ENCODE measurements at regions not wholly inside any gene's neighbourhood (a gene's known extent, or its start where the extent isn't known, plus 50 kb on each side); places are given as distances from the start of the nearest gene placed in this dataset.

DNA sequence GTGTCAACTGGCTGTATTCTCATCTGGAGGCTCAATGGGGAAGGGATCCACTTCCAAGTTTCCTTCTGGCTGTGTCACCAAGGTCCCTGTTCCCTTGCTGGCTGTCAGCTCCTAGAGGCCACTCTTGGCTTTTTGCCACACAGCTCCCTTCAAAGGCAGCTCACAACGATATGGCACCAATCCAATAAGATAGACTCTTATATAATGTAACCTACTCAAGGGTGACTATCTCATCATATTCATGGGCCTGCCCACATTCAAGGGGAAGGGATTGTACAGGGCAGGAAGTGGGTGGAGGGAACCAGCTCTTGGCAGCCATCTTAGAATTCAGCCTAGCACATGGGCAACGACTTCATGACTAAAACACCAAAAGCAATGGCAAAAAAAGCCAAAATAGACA lies 98.7 kb upstream of the PLXNC1 start:
- peaks cover 1% of the 10 kb centered on the region for H3K4me1 Mint-ChIP-seq (ENCODE audit: low read depth)
- TF ChIP-seq, protein P1, sequence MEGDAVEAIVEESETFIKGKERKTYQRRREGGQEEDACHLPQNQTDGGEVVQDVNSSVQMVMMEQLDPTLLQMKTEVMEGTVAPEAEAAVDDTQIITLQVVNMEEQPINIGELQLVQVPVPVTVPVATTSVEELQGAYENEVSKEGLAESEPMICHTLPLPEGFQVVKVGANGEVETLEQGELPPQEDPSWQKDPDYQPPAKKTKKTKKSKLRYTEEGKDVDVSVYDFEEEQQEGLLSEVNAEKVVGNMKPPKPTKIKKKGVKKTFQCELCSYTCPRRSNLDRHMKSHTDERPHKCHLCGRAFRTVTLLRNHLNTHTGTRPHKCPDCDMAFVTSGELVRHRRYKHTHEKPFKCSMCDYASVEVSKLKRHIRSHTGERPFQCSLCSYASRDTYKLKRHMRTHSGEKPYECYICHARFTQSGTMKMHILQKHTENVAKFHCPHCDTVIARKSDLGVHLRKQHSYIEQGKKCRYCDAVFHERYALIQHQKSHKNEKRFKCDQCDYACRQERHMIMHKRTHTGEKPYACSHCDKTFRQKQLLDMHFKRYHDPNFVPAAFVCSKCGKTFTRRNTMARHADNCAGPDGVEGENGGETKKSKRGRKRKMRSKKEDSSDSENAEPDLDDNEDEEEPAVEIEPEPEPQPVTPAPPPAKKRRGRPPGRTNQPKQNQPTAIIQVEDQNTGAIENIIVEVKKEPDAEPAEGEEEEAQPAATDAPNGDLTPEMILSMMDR (IDR thresholded peaks at IDR 0.05; ENCODE audit: unreplicated experiment) = no peak
- H3K9me3 Mint-ChIP-seq (ENCODE audit: low read depth) = peaks cover 4% of the 10 kb centered on the region
- no peak overlapping the region for H3K4me3 Mint-ChIP-seq (ENCODE audit: low read depth)
- no peaks in the 10 kb centered on the region for H3K36me3 Mint-ChIP-seq (ENCODE audit: insufficient read depth)
- DNase-seq (ENCODE audit: low spot score, unreplicated experiment) = no peak
- peaks cover 11% of the 10 kb centered on the region for H3K27me3 Mint-ChIP-seq
- no peak overlapping the region for H3K27ac Mint-ChIP-seq

DNA sequence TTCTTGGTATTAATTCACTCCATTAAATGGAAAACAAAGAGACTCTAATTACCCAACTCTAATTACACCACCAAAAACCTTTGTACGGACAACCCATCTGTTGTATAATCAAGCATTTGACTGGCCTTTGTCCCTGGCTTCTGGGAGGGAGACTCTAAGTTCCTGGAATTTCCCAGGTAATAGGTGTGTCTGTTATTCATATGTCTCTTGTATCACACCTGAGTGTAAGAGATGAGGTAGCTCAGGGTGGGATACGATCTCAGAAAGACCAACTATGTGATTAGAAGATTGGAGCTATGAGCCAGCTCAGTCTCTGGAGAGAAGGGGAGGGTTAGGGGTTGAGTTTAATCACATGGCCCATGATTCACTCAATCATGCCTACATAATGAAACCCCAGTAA lies 94.7 kb upstream of the PLXNC1 start:
- peaks cover 1% of the 10 kb centered on the region for H3K4me1 Mint-ChIP-seq (ENCODE audit: low read depth)
- TF ChIP-seq, protein P1 (IDR thresholded peaks at IDR 0.05; ENCODE audit: unreplicated experiment) = no peak
- peaks cover 4% of the 10 kb centered on the region for H3K9me3 Mint-ChIP-seq (ENCODE audit: low read depth)
- no peak overlapping the region for H3K27ac Mint-ChIP-seq
- peaks cover 4% of the 10 kb centered on the region for H3K27me3 Mint-ChIP-seq
- no peak overlapping the region for H3K4me3 Mint-ChIP-seq (ENCODE audit: low read depth)
- DNase-seq (ENCODE audit: low spot score, unreplicated experiment) = no peak
- H3K36me3 Mint-ChIP-seq (ENCODE audit: insufficient read depth) = no peaks in the 10 kb centered on the region

DNA sequence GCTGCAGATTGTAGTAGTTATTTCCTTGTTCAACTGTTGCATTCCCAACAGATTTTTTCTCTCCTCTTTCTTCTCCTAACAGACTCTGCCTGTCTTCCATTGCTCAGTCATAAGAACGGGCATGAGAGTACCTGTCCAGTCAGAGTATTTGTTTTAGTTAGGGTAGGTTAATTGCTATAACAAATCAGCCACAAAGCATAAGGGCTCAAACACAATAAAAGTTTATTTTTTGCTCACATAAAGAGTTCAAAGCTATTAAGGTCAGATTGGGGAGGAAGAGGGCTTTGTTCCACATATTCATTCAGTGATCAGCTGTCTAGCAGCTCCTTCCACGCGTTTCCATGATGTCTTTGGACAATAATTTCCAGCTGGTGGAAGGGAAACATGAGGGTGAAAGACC lies 92.8 kb upstream of the PLXNC1 start:
- no peak overlapping the region for H3K4me3 Mint-ChIP-seq (ENCODE audit: low read depth)
- no peaks in the 10 kb centered on the region for H3K36me3 Mint-ChIP-seq (ENCODE audit: insufficient read depth)
- no peak overlapping the region for H3K27ac Mint-ChIP-seq
- TF ChIP-seq, protein P1 (IDR thresholded peaks at IDR 0.05; ENCODE audit: unreplicated experiment) = no peak
- H3K4me1 Mint-ChIP-seq (ENCODE audit: low read depth) = peaks cover 3% of the 10 kb centered on the region
- H3K27me3 Mint-ChIP-seq = no peaks in the 10 kb centered on the region
- DNase-seq (ENCODE audit: low spot score, unreplicated experiment) = no peak
- H3K9me3 Mint-ChIP-seq (ENCODE audit: low read depth) = peaks cover 4% of the 10 kb centered on the region

GRCh38 chr12:94056419-94057158 lies 91.8 kb upstream of the PLXNC1 start:
- peaks cover 3% of the 10 kb centered on the region for H3K4me1 Mint-ChIP-seq (ENCODE audit: low read depth)

GRCh38 chr12:94057262-94058151 lies 90.9 kb upstream of the PLXNC1 start:
- DNase-seq (ENCODE audit: low spot score, unreplicated experiment) = no peak
- H3K4me1 Mint-ChIP-seq (ENCODE audit: low read depth) = peaks cover 3% of the 10 kb centered on the region
- no peaks in the 10 kb centered on the region for H3K9me3 Mint-ChIP-seq (ENCODE audit: low read depth)
- TF ChIP-seq, protein P1 (IDR thresholded peaks at IDR 0.05; ENCODE audit: unreplicated experiment) = no peak
- no peaks in the 10 kb centered on the region for H3K36me3 Mint-ChIP-seq (ENCODE audit: insufficient read depth)
- H3K27ac Mint-ChIP-seq = no peak overlapping the region
- no peak overlapping the region for H3K4me3 Mint-ChIP-seq (ENCODE audit: low read depth)
- H3K27me3 Mint-ChIP-seq = peaks cover 2% of the 10 kb centered on the region

More at GRCh38 chr12:94056419-94057158, 91.8 kb upstream of the PLXNC1 start:
- no peak for DNase-seq (ENCODE audit: low spot score, unreplicated experiment)
- Mint-ChIP-seq H3K9me3 (ENCODE audit: low read depth) (no peaks in the 10 kb centered on the region), H3K27me3 (no peaks in the 10 kb centered on the region), H3K27ac (no peak overlapping the region), H3K36me3 (ENCODE audit: insufficient read depth) (no peaks in the 10 kb centered on the region), H3K4me3 (ENCODE audit: low read depth) (no peak overlapping the region)
- TF ChIP-seq, protein P1 (IDR thresholded peaks at IDR 0.05; ENCODE audit: unreplicated experiment) = no peak
